Upper lobe of right lung (tissue), 1 donor: ENCODE measurements at regions not wholly inside any gene's neighbourhood (a gene's known extent, or its start where the extent isn't known, plus 50 kb on each side); places are given as distances from the start of the nearest gene placed in this dataset.
A peak's percentile ranks its signal among the peaks of the same experiment; 100 is the strongest.

ENCODE experiments used
- ATAC-seq: fragments of 200-7000 bp; cut with Tn5 transposase; one replicate; pipeline ENCODE4 v1.9.1; 2020; ENCODE audit warnings: mild to moderate bottlenecking, moderate library complexity
- DNase-seq: peaks from one replicate; pipeline ENCODE4 v3.0.0-alpha.2; 2020
- H3K27ac ChIP-seq: fragments of 200-600 bp; one replicate; pipeline ENCODE4 v1.8.0; 2022
- H3K27me3 ChIP-seq: fragments of 200-600 bp; one replicate; pipeline ENCODE4 v1.8.0; 2022; ENCODE audit warnings: mild to moderate bottlenecking
- H3K36me3 ChIP-seq: fragments of 200-600 bp; one replicate; pipeline ENCODE4 v1.8.0; 2022
- H3K4me1 ChIP-seq: fragments of 200-600 bp; one replicate; pipeline ENCODE4 v1.8.0; 2022
- H3K4me3 ChIP-seq: fragments of 200-600 bp; one replicate; pipeline ENCODE4 v1.8.0; 2022; ENCODE audit warnings: mild to moderate bottlenecking
- H3K9me3 ChIP-seq: fragments of 200-600 bp; one replicate; pipeline ENCODE4 v1.8.0; 2022
- CTCF ChIP-seq: fragments of 200-600 bp; IDR thresholded peaks from one replicate; pipeline ENCODE4 v1.8.0; 2022; ENCODE audit warnings: antibody characterized with exemption
- intact Hi-C: fragments of 100-400 bp; cut with DNase I; formaldehyde crosslinking; loops from one replicate; pipeline ENCODE4 v1.11.0; 2022
- donor health status: DM: no; HTN: yes; CAD: no; lungs with severe emphysema.

DNA sequence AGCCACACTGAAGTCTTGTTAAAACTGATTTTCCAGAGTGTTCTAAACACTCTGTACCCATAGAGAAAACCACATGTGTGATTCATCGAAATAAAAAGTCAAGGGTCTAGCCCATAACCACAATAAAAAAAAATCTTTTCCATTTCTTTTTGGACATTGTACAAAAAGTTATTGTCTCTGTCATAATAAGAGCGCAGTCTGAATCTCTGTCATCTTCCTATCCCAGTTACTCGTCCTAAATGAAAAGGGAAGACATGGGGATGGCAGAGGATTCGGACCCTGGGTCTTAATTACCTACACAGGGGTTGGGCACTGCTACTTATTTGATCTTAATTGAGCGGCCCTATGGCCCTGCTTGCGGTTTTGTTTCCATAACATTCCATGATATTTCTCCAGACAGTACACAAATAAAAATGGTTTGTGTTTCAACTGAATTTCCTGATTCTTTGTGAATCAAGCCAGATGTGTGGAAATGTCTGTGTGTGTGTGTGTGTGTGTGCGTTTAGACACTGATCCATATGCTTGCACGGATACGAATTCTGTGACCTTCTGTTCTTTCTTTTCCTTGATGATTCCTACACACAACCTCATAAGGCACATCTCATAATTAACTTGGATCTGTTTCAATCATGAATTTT is 133.4 kb upstream of the SPATS2L start:
- Histone ChIP-seq H3K4me3 (no peak overlapping the region), H3K27me3 (no peaks in the 10 kb centered on the region), H3K27ac (no peak overlapping the region), H3K9me3 (no peaks in the 10 kb centered on the region), H3K4me1 (no peaks in the 10 kb centered on the region), H3K36me3 (no peaks in the 10 kb centered on the region)
- DNase-seq (no peak), ATAC-seq (no peak)
- TF ChIP-seq CTCF, result no peak
- intact Hi-C loops, result no loop called here

DNA sequence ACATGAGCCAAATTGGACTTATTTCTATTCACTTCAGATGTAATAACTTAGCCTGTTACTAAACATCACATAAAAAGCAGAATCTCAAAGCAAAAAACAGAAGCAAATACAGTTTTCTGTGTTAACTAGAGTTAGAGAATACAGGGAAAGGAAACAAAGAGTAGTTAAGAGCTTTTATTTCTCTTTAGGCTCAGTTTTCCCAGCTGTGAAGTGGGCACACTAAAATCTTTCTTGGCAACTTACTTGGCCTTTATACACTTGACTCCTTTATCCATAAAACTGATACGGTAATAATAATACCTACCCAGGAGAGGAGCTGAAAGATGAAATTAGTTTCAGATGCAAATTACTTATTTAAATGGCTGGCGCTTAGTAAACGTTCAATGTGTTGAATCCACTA is 132.8 kb upstream of the SPATS2L start:
- Histone ChIP-seq H3K27me3 (no peaks in the 10 kb centered on the region), H3K9me3 (no peaks in the 10 kb centered on the region), H3K36me3 (no peaks in the 10 kb centered on the region), H3K27ac (no peak overlapping the region), H3K4me3 (no peak overlapping the region), H3K4me1 (no peaks in the 10 kb centered on the region)
- TF ChIP-seq CTCF, result no peak
- intact Hi-C loops, result no loop called here
- no peak for DNase-seq
- no peak for ATAC-seq

- DNase-seq, result peak; percentile 57
- H3K36me3 ChIP-seq, result no peaks in the 10 kb centered on the region
- H3K4me1 ChIP-seq, result no peaks in the 10 kb centered on the region
- no peak overlapping the region for H3K27ac ChIP-seq
- ATAC-seq, result no peak
- intact Hi-C loops, result no loop called here
- H3K4me3 ChIP-seq, result no peak overlapping the region
- no peaks in the 10 kb centered on the region for H3K27me3 ChIP-seq
- no peaks in the 10 kb centered on the region for H3K9me3 ChIP-seq
- TF ChIP-seq CTCF, result no peak
These were observed 131.9 kb upstream of the SPATS2L start for GRCh38 chr2:200174433-200175216.

DNA sequence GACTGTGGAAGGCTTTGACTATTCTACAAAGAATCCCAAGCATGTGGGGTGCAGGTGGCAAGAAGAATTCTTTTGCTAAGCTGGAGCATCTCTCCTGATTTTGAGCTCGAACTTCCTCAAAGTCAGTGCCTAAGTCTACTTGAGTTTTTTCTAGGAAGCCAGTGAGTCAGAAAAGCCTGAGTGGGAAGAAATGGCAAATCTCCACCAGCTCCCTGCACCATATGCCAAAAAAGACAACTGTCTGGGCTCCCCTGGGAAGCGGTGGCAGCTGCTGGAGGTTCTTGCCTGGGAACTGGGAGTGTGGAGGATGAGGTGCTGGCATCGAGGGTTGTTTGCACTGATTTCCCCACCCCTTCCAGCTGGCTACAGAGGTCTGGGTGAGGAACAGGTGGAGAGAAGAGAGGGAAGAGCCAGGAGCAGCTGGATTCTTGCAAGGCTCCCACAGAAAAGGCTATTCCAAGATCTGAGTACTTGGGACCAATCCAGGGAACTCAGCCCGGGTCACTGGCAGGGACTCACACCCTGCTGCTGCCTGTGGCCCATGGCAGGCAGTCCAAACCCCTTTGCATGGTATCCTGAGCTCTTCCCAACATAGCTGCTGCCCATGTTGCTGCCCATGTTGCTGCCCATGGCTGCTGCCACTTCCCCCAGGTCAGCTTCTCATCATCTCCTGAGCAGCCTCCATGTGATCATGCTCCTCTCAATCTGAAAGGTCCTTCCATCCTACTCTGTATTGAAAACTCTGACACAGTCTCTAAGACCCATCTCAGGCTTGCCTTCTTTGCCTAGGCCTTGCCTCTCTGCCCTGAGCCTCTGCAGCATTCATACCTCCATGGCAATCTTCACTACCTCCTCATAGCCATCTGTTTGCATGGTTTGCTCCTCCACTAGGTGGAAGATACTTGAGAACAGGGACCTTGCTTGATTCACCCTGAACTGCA is 128.3 kb upstream of the SPATS2L start:
- H3K4me3 ChIP-seq, result no peak overlapping the region
- no peaks in the 10 kb centered on the region for H3K9me3 ChIP-seq
- no peaks in the 10 kb centered on the region for H3K27me3 ChIP-seq
- intact Hi-C loops, result no loop called here
- H3K27ac ChIP-seq, result no peak overlapping the region
- no peaks in the 10 kb centered on the region for H3K36me3 ChIP-seq
- ATAC-seq (peak; percentile 37), DNase-seq (no peak)
- H3K4me1 ChIP-seq, result no peaks in the 10 kb centered on the region
- no peak for TF ChIP-seq CTCF

- DNase-seq, result no peak
- Histone ChIP-seq H3K27me3 (no peaks in the 10 kb centered on the region), H3K36me3 (no peaks in the 10 kb centered on the region), H3K4me1 (no peaks in the 10 kb centered on the region), H3K4me3 (no peak overlapping the region), H3K27ac (no peak overlapping the region), H3K9me3 (no peaks in the 10 kb centered on the region)
- intact Hi-C loops, result no loop called here
- ATAC-seq, result no peak
- no peak for TF ChIP-seq CTCF
These were observed 127.3 kb upstream of the SPATS2L start for GRCh38 chr2:200179151-200179550.
